ENCODE measurements at regions not wholly inside any gene's neighbourhood (a gene's known extent, or its start where the extent isn't known, plus 50 kb on each side); places are given as distances from the start of the nearest gene placed in this dataset.
A peak's percentile ranks its signal among the peaks of the same experiment; 100 is the strongest.

DNA sequence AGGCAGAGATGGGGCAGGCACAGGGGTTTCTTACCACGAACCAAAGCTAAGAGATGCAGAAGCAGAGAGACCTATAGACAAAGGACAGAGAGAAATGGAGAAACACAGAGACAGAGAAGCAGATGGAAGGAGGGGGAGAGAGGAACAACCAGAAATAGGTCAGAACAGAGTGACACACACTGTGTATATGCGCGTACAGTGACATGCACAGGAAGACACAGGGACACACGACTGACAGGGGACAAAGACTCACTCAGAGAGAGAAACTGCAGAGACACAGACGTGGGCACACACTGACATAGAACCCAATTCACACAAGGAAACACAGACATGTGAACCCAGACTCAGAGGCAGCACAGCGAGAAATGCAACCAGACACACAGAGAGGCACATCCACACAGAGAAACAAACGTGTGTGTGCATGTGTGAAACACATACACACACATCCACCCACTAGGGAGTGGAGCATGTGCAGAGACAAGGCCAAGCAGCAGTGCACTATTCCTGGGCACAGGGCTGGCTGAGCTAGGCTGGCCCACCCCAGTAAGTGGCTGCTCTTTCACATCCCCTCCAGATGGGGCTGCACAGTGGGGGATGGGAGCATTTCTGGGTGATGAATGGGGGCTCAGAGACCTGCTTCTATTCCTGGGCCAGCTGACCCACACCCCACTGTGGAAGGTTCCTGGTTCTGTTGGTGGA is 123.4 kb upstream of the CSF3R start:
- no peak for DNase-seq

DNA sequence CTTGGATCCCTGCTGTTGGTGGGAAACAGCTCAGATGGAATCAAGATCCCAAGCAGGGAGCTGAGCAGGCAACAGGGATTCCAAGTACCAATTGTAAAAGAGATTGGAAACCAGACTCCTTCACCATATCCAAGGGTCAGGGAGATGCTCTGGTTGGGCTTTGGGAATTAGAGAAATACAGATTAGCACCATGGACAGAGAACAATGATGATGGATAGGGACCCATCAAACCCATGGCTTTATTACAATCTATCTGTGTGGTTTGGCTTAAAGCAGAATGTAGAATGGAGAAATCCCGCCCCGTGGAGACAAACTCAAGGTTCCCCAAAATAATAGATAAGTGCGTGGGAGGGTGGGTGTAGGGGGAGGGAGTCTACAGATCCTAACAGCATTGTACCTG is 120.7 kb upstream of the CSF3R start:
- no peak for DNase-seq

DNA sequence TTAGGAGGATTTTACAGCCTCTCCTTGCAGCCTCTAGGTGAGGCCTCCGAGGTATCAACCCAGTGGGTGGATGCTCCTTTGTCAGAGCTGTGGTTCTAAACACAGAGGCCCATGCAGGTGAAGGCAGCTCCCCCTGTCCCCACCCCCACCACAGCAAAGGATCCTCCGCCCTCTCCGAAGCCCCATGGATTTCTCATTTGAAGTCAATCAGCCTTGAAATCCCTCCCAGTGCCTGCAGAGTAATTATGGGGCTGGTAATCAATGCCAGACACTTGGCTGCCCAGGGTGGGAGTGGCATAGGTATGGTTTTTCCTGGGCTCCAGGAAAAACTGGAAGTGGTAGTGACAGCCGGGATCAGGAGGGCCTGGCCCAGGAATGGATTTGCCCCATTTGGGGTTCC is 119.5 kb upstream of the CSF3R start:
- DNase-seq = no peak

DNA sequence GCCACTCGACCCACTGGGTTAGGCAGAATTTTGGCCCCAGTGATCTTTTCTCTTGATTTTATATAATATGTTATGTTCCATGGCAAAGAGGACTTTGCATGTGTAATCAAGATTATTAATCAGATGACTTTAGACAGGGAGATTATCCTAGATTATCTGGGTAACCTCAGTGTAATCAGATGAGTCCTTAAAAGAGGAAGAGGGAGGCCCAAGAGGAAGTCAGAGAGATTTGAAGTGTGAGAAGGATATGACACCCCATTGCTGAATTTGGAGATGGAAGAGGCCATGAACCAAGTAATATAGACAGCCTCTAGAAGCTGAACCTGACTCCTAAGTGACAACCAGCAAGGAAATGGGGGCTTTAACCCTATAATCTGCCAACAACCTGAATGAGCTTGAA is 117.1 kb upstream of the CSF3R start:
- no peak for DNase-seq

DNA sequence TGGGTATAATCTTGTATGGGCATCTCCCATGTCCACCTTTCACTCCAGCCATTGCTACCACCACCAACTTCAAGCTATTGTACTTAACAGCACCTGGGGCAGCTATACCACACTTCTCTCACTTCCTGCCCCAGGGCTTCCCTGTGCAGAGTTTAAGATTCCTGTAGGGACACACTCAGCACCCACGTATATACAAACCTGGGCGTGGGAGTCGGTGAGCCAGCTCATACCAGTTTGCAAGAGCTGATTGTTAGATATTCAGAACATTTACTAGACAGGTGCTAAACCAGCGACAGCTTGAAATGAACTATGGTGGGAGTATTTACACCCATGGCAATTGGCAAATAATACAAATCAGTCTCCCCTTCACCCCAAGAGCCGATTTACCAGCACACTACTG is 114.8 kb upstream of the CSF3R start:
- no peak for DNase-seq

DNA sequence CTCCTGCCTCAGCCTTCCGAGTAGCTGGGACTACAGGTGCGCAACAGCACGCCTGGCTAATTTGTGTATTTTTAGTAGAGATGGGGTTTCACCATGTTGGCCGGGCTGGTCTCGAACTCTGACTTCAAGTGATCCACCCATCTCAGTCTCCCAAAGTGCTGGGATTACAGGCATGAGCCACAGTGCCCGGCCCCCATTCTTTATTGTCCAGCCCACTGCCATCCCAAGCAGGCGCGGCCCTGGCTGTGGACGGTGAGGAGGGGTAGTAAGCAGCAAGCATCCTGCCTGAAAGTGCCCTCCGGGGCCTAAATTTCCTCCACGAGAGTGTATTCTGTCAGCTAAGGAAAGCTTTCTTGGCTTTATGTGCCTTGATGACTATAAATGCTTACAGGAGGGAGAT is 113.2 kb upstream of the CSF3R start:
- DNase-seq = no peak

DNA sequence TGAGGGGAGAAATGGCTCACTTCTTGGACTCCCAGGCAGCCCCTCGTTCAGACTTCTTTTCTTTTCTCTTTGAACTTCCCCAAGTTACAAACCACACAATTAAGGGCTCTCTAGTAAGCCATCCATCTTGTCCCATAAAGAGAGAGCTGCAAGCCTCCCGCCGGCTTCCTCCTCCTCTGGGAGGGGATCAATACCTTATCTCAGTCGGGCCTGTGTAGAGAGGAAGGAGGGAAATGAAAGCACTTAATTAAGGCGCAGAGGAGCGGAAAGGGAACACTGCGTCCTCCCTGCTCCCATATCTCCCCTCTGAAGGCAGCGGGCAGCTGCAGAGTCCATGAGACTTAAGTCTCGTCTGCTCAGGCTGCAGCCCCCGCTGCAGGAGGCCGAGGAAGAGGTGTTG is 112.6 kb upstream of the CSF3R start:
- DNase-seq = no peak

DNA sequence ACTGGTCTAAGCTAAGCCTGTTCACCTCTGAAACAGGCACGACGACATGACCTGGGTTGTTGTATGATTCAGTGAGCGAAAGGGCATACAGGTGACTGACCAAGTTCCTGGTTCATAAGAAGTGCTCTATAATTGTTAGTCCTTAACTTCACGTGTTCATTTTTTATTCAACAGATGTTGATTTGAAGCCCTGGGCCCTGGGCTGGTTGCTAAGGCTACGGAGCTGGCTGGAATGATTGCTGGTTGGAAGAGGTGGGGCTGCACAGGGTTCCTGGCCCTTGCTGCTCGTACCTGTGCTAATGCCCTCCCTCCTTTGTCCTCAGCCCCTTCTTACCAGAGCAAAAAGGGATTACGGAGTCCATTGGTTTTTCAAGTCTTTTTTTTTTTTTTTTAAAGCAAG is 111.3 kb upstream of the CSF3R start:
- no peak for DNase-seq

DNA sequence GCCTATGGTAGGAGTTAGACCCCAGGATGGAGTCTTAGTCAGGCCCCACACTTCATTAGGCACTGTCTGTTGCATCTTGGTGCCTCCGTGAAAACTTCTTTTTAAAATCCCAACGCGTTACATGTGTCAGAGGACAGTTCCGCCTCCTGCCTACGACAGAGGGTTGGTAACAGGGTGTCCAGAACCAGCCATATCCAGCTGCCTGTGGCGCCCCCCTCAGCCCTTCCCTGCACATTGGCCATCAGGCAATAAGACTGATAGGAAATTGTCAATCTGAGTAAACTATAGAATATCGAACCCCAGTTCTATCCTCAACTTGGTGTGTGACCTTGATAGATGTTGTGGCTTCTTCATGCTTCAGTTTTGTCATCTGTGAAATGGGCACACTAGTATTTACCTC is 108.6 kb upstream of the CSF3R start:
- no peak for DNase-seq

DNA sequence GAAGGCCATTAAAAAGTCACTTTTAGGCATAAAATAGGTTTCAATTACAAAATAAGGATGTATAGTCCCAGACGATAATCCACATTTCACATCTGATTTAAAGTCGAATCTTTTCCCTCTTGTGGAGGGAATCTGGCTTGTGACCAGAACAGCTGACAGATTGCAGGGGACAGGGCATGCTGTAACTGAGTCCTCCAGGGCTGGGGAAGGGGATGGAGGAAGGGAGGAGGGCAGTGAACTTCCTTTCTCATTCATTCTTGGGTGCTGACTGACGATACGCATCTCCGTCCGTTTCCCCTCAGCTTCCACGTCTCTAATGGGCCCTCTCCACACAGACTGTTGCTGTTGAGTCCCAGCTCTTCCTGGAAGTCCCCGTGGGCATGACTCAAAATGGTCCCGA is 108.1 kb upstream of the CSF3R start:
- no peak for DNase-seq

DNA sequence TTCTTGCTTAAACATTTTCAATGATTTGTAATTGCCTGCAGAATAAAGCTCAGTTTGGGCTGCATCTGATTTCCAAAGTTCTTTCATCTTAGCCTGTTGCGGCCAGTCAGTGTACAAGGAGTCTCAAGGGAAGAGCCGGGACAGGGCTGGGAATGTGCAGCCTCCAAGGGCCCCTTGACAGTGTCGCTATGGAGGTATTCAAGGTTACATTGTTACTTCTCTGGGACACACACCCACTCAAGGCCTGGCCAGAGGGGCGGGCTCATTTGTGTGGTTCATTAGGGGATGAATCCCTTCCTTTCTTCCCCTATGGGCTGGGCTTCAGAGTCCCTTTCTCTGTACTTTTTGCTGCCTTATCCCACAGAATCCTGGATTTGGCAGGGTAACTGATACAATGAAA is 107.6 kb upstream of the CSF3R start:
- no peak for DNase-seq

DNA sequence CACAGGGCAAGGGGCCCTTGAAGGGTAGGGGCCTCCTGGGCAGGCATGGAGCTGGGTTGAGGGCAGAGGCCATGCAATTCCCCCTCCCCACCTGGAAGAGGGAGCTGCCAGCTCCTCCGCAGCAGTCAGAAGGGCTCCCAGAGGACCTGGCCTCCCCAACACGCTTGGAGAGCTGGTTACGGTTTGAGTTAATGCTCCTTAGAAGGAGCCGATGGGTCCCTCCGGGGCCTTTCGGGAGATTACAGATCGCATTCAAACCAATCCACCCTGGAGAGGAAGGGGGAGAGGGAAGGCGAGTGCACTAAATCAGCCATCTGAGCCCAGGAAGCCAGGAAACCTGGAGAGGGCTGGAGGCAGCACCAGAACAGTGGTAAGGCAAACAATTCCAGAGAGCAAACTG is 106.3 kb upstream of the CSF3R start:
- no peak for DNase-seq

DNA sequence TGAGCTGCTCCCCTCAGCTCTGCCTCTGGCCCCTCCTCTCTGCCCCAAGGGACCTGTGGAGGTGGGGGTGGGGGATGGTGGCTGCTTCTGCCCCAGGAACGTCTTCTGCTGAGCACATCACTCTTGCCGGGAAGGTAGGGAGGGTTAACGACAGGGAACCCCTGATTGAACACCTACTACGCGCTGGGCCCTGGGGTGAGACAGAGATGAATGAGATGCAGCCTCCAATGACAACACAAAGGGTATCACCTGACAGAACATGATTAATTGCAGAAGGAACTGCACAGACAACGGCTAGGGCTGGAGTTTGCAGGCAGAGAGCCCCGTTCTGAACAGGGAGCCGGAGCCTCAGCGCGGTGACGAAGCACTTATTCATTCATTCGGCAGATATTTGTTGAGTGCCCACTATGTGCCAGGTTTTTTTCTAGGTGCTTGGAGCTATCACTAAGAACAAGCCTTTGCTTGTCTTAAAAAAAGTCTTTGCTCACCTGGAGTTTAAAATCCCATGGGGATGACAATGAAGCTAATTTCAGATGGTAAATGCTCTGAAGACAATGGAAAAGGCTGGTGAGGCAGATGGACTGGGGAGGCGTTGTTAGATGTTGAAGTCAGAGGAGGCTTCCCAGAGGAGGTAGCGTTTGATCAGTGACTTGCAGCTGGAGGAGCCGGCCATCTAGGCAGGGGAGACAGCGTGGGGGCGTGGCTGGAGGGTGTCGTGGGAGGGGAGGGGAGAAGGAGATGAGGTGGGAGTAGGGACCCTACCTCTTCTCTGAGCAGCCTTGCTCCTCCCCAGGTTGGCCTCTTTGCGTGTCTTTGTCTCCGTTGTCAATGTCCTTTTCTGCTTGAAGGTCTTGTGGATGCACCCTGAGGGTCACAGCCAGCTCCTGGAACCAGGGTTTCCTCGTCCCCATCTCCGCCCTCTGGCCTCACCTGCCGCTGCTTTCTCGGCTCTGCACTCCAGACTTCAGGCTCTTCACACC is 103.1 kb upstream of the CSF3R start:
- DNase-seq = no peak

DNA sequence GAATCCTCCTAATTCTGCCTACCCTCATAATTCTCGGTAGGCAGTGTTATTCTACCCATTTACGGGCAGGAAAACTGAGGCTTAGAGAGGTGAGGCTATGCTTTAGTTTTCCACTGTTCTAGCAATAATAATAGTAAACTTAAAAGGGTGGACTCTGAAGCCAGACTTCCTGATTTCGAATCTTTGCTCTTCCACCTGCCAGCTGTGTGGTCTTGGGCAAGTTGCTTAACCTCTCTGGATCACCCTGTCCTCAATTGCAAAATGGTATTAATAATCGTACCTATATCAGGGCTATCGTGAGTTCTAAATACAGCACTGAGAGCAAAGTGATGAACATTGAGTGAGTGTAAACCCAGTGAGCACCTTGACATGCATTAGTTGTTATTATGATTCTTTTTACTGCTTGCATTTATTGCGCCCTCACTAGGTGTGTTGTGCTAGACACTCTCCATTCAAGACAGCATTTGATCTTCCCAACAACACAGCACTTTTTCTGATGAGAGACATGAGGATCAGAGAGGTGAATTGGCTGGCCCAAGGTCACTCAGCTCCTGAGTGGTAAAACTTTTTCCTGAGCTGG is 102.3 kb upstream of the CSF3R start:
- no peak for DNase-seq

DNA sequence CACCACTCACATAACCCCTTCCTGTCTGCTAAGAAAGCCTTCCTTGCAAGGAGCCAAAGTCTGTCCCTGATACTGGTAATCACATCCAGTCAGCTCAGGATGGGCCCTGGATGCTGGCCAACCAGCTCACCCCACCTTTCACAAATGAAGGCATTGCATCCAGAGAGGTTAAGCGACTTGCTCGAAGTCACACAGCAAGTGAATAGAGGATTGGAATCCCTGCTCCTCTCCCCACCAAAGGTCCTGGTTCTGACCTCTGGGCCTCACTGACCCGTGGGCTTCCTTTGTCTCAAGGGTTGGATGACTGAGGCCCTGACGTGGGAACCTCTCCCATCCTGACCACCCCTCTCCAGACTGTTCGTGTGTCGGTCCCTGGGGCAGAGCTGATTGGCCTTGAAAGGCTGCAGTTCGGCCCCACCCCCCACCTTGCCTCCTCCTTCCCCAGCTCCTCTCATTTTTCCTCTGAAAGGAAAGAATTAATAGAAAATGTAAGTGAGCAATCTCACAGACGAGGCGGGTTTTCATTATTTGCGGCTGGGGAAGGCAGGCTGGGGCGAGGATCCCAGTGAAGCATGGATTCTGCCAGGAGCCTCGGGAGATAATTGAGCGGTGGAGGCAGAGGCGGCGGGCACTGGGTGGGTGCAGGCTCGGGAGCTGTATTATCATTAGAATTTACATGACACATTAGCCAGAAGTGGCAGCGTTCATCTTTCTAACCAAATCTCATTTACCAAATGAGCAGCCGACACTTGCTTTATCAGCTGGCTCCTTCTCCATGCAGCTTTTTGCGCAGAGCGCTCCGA is 101.5 kb upstream of the CSF3R start:
- no peak for DNase-seq

DNA sequence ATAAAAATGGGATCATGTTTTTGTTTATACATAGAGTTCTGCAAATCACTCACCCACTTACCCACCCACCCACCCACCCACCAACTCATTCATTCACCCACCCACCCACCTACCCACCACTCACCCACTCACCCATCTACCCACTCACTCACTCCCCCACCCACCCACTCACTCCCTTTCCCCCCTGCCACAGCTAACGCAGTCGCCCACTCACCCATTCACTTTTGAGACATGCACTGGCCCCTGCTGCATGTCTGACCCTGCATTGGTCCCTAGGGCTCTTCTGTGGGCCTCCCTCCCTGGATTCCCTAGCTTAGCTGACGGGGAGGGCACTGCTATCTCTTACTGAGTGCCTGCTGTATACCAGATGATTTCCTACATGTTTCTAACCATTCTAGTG is 100.4 kb upstream of the CSF3R start:
- DNase-seq = no peak

DNA sequence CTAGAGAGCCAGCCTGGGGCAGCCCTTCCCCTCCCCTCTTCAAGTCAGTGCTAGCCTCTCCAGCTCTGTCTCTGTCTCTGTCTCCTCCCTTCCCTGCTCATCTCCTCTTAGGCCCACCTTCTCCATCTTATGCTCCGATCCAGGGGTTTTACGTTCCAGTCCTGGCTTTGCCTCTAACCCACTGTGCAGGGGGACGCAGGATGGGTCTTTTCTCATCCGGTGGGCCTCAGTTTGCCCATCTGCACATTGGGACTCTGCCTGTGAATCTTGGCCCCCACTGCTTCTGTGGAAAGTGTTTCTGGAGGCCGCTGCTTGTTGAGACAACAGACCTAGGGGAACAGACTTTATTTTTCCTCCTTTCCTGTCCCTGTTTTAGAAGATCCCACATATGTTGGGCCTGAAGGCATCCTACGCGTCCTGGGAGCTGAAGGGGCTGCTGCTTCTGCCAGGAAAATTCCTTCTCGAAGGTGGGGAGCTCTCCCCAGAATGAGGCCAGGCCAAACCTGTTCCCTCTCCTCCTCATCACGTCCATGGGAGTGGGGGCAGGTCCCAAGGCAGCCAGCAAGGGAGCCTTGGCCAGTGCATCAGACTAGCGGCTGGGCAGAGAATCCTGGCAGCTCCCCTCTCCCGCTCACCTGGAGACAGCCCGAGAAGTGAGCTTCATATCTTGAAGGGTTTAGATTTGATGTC is 99.5 kb upstream of the CSF3R start:
- no peak for DNase-seq

DNA sequence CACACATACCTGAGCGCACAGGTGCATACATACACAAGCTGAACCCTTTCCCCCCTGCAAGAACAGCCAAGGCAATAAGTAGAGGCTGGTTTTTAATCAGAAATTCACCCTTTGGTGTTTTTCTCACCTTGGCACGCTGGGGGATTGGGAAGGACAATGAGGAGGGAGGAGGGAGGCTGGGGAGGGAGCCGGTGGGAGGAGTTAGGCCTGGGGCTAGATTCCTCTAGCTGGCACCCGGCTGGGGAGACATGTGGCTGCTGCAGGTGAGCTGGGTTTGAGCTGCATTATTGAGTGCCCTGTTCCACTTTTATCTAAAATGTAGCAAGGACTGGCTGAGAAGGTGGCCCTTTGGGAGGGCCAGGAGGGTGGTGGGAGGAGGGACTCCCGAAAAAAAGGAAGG is 97.8 kb upstream of the CSF3R start:
- DNase-seq = no peak

DNA sequence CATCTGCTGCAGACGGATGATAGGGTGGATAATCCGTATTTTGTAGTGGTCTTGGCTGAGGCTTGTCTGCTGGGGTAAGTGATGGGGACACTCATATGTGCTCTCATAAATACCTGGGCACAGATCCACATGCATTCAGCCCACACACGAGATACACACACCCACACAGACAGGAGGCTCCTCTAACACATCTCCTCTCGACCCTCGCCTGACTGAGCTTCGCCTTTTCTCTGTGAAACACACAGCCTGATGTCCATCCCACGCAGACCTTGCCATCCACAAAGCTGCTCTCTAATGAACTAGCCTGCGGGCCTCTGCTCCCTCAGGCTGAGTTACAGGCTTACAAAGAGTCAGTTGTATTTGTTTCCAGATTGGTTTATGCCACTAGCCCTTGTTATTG is 96.3 kb upstream of the CSF3R start:
- no peak for DNase-seq

DNA sequence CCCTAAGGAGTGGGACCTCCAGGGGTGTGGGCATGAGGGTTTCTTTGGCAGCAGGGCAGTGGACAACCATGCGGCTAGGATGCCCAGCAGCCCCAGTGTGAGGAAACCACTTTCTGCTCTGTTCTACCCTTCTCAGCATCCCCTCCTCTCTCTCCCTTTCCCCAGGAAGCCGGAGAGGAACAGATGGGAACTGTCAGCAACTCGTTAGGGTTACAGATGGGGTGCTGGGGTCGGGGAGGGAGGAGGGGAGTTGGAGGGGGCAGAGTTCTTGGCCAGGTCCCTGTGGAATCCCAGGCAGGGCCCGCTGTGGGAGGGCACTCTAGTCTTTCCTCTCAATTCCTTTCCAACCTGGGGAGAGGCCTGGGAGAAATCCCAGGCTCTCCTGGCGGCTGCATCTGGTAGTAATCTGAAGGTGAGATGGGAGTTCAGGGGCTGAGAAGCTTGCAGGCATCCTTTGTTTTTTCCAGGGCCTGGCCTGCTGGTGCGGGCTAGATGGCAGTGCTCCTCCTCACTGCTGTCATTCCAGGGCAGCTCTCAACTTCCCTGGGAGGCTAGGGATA is 93.9 kb upstream of the CSF3R start:
- DNase-seq = no peak

DNA sequence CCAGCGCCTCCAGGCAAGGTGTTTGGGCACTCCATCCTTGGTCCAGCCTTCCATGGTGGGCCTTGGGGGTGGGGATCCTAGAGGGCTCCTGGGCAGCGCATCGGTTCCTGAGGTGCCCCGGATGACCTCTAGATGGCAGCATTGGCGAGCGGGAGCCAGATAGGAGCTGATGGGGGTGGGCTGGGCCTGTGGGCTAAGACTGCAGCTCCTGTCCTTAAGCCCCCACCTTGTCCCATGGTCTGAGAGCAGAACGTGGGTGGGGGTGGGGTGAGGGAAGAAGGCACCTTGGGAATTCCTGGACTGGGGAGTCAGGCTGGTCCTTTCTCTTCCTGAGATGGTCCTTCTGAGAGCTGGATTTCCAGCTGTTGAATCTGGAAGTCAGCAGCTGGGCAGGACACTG is 93.4 kb upstream of the CSF3R start:
- DNase-seq = peak; percentile 49

DNA sequence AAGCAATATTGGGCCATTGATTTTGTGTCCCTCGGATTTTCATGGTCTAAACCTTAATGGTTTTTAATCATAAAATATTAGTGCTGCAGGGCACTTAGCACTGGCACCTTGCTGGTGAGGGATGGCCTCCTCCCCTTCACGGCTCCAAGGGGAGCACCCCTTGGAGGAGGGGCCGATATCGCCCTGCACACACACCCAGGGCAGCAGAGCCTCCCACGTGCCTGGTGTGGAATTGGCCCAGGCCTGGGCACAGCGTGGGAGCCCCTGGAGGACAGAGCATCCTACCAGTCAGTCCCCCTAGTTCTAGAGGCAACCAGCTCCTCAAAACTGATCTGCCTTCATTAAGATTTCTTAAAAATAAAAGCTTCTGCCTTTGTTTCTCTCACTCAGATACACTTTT is 90.7 kb upstream of the CSF3R start:
- DNase-seq = no peak

All from CD4-positive, alpha-beta T cell treated with Interleukin-10 for 1 hour (primary cell).